GM12878 (cell line): ENCODE measurements at regions not wholly inside any gene's neighbourhood (a gene's known extent, or its start where the extent isn't known, plus 50 kb on each side); places are given as distances from the start of the nearest gene placed in this dataset.
A peak's percentile ranks its signal among the peaks of the same experiment; 100 is the strongest.

Experiments
- ATAC-seq: fragments of 200-7000 bp; cut with Tn5 transposase; 3 replicates; pipeline ENCODE4 v1.9.1; 2020; ENCODE audit warnings: mild to moderate bottlenecking, moderate library complexity
- BruUV-seq: library from RNA; stranded (reverse); fragments of 400-500 nt; replicated peaks from 2 replicates; lab custom pipeline; 2021; lab: Mats Ljungman, UMichigan
- CTCF ChIA-PET: fragments of 300-600 bp; sonication (Branson Sonifier 250); formaldehyde crosslinking; extraction: SDS; loops from one replicate; lab custom pipeline; 2021; ENCODE audit warnings: inconsistent platforms; lab: Yijun Ruan, JAX
- POLR2A ChIA-PET: fragments of 350-600 bp; formaldehyde crosslinking; extraction: SDS; loops from one replicate; lab custom pipeline; 2021; ENCODE audit warnings: inconsistent platforms; lab: Charles Lee
- RAD21 ChIA-PET: fragments of 300-600 bp; sonication (Branson Sonifier 250); formaldehyde crosslinking; loops from one replicate; lab custom pipeline; 2023; ENCODE audit warnings: antibody characterized with exemption; ENCODE audit not compliant: unreplicated experiment; lab: Charles Lee
- SMC1A ChIA-PET: fragments of 300-600 bp; sonication (Branson Sonifier 250); formaldehyde crosslinking; loops from one replicate; lab custom pipeline; 2023; ENCODE audit not compliant: unreplicated experiment, uncharacterized antibody; lab: Charles Lee
- DNase-seq: peaks from one replicate; pipeline ENCODE4 v3.0.0-alpha.2; 2011; ENCODE audit warnings: low read depth, low spot score
- FAIRE-seq: peaks from 3 replicates; lab custom pipeline; 2011; peaks lifted over from hg19 to GRCh38; lab: Jason Lieb, UNC
- H2AFZ ChIP-seq: 2 replicates; pipeline ENCODE4 v1.6.0; 2011; ENCODE audit warnings: low read depth, low read length, control low read depth; ENCODE audit not compliant: control insufficient read depth
- H3K27ac ChIP-seq: 2 replicates; pipeline ENCODE4 v1.5.1; 2011; ENCODE audit warnings: control low read depth; ENCODE audit not compliant: control insufficient read depth, insufficient read depth
- H3K27me3 ChIP-seq, 2 experiments: replicated peaks in 1 of 2; 2 replicates each; pipeline versions ENCODE4 v1.6.0 to v1.6.1; 2011; ENCODE audit warnings: low read length in 1 of 2; ENCODE audit not compliant: control insufficient read depth in 2 of 2, insufficient read depth in 2 of 2
- H3K36me3 ChIP-seq, 2 experiments: 2 replicates each; pipeline ENCODE4 v1.5.1; 2011; ENCODE audit warnings: low read length in 1 of 2; ENCODE audit not compliant: control insufficient read depth in 2 of 2, insufficient read depth in 2 of 2
- H3K4me1 ChIP-seq: 2 replicates; pipeline ENCODE4 v1.6.1; 2011; ENCODE audit warnings: mild to moderate bottlenecking, low read length, moderate library complexity, mixed read lengths; ENCODE audit not compliant: control insufficient read depth, insufficient read depth
- H3K4me2 ChIP-seq: 2 replicates; pipeline ENCODE4 v1.6.0; 2011; ENCODE audit warnings: control low read depth; ENCODE audit not compliant: control insufficient read depth, insufficient read depth
- H3K4me3 ChIP-seq: fragments of 200-600 bp; sonication (generic); 2 replicates; pipeline ENCODE4 v1.5.1; 2016
- H3K79me2 ChIP-seq: 2 replicates; pipeline ENCODE4 v1.6.0; 2011; ENCODE audit warnings: low read length; ENCODE audit not compliant: control insufficient read depth, insufficient read depth
- H3K9ac ChIP-seq: 2 replicates; pipeline ENCODE4 v1.8.0; 2011; ENCODE audit warnings: low read length, control low read depth, mixed read lengths; ENCODE audit not compliant: control insufficient read depth, insufficient read depth
- H3K9me3 ChIP-seq: replicated peaks from 3 replicates; pipeline ENCODE4 v1.5.1; 2011; ENCODE audit warnings: mild to moderate bottlenecking, low read length; ENCODE audit not compliant: control insufficient read depth, insufficient read depth
- H4K20me1 ChIP-seq: 2 replicates; pipeline ENCODE4 v1.6.0; 2011; ENCODE audit not compliant: control insufficient read depth, insufficient read depth
- ATF7 ChIP-seq: fragments of 450-650 bp; IDR thresholded peaks from 2 replicates; pipeline ENCODE4 v1.6.1; 2016; ENCODE audit warnings: low read depth, mild to moderate bottlenecking
- CBFB ChIP-seq: IDR thresholded peaks from 2 replicates; pipeline ENCODE4 v1.6.1; 2016; ENCODE audit warnings: antibody characterized with exemption, low read depth
- ELK1 ChIP-seq: IDR thresholded peaks from 2 replicates; pipeline ENCODE4 v1.6.1; 2012; ENCODE audit warnings: low read depth, low read length, improper control_type of control experiment
- FOS ChIP-seq: IDR thresholded peaks from 3 replicates; pipeline ENCODE4 v1.6.1; 2011; ENCODE audit warnings: borderline replicate concordance; ENCODE audit not compliant: insufficient read length; ENCODE audit errors: extremely low read depth
- GABPA ChIP-seq: IDR thresholded peaks from 2 replicates; pipeline ENCODE4 v1.6.1; 2014; ENCODE audit warnings: antibody characterized with exemption, low read depth, mild to moderate bottlenecking, inconsistent platforms
- NBN ChIP-seq: fragments of 450-650 bp; IDR thresholded peaks from 2 replicates; pipeline ENCODE4 v1.6.1; 2016
- NR2C2 ChIP-seq: IDR thresholded peaks from 2 replicates; pipeline ENCODE4 v1.6.1; 2011; ENCODE audit warnings: borderline replicate concordance, low read depth; ENCODE audit not compliant: control insufficient read depth, insufficient read length
- PKNOX1 ChIP-seq: fragments of 450-650 bp; IDR thresholded peaks from 2 replicates; pipeline ENCODE4 v1.6.1; 2016; ENCODE audit warnings: mild to moderate bottlenecking
- PML ChIP-seq: IDR thresholded peaks from 2 replicates; pipeline ENCODE4 v1.6.1; 2012; ENCODE audit warnings: low read length, inconsistent platforms
- WRNIP1 ChIP-seq: IDR thresholded peaks from 2 replicates; pipeline ENCODE4 v1.6.1; 2011; ENCODE audit warnings: low read depth, low read length, improper control_type of control experiment, borderline replicate concordance
- WGBS: methylation state at CpG from one replicate; pipeline ENCODE4 v1.1.6; 2016; ENCODE audit warnings: low lambda C conversion rate; ENCODE audit not compliant: insufficient replicate concordance, insufficient coverage; ENCODE audit errors: missing lambda C conversion rate; 5-methylcytosine and 5-hydroxymethylcytosine counted together
- in situ Hi-C: fragments of 300-500 bp; cut with MboI; formaldehyde crosslinking; loops from 9 replicates; pipeline ENCODE4 v1.14.3; 2018; ENCODE audit warnings: mixed read lengths
- intact Hi-C: fragments of 100-400 bp; cut with micrococcal nuclease; formaldehyde crosslinking; loops from one replicate; pipeline ENCODE4 v1.14.2; 2022; ENCODE audit not compliant: unreplicated experiment
- TF ChIP-seq, protein P1 (sequence below): fragments of 450-650 bp; IDR thresholded peaks from 2 replicates; pipeline ENCODE4 v1.6.1; 2017; ENCODE audit warnings: mild to moderate bottlenecking, moderate library complexity
- TF ChIP-seq, protein P2 (sequence below): IDR thresholded peaks from 2 replicates; pipeline ENCODE4 v1.6.1; 2012; ENCODE audit warnings: low read length, inconsistent platforms

DNA sequence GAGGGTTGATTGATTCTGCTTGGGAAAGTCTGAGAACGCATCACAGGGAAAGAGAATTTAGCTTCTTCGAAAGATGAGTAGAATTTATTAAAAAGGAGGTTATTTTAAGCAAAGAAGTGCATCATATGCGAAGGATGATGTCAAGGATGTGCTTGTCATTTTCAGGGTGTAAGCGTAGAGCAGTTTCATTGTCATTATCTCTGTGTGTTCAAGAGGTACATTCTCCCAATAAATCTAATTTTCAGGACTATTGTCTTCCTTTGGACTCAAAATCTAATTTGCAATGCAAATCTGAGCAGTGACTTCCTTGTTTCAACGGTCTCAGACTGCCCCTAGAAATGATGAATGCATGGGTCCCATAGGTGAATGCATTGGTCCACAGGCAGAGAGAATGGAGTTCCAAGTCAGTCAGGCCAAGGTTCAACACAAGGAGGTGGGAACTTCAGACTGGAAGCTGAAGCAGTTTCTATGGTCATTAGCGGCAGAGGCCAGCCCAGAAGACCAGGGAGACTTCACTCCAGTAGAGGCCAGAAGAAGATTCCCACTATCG, 99.8 kb downstream of the CDC42EP3 start (continued):
- TF ChIP-seq, protein P1, sequence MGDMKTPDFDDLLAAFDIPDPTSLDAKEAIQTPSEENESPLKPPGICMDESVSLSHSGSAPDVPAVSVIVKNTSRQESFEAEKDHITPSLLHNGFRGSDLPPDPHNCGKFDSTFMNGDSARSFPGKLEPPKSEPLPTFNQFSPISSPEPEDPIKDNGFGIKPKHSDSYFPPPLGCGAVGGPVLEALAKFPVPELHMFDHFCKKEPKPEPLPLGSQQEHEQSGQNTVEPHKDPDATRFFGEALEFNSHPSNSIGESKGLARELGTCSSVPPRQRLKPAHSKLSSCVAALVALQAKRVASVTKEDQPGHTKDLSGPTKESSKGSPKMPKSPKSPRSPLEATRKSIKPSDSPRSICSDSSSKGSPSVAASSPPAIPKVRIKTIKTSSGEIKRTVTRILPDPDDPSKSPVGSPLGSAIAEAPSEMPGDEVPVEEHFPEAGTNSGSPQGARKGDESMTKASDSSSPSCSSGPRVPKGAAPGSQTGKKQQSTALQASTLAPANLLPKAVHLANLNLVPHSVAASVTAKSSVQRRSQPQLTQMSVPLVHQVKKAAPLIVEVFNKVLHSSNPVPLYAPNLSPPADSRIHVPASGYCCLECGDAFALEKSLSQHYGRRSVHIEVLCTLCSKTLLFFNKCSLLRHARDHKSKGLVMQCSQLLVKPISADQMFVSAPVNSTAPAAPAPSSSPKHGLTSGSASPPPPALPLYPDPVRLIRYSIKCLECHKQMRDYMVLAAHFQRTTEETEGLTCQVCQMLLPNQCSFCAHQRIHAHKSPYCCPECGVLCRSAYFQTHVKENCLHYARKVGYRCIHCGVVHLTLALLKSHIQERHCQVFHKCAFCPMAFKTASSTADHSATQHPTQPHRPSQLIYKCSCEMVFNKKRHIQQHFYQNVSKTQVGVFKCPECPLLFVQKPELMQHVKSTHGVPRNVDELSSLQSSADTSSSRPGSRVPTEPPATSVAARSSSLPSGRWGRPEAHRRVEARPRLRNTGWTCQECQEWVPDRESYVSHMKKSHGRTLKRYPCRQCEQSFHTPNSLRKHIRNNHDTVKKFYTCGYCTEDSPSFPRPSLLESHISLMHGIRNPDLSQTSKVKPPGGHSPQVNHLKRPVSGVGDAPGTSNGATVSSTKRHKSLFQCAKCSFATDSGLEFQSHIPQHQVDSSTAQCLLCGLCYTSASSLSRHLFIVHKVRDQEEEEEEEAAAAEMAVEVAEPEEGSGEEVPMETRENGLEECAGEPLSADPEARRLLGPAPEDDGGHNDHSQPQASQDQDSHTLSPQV, result no peak
- TF ChIP-seq GABPA, result no peak
- no peak for TF ChIP-seq PML

DNA sequence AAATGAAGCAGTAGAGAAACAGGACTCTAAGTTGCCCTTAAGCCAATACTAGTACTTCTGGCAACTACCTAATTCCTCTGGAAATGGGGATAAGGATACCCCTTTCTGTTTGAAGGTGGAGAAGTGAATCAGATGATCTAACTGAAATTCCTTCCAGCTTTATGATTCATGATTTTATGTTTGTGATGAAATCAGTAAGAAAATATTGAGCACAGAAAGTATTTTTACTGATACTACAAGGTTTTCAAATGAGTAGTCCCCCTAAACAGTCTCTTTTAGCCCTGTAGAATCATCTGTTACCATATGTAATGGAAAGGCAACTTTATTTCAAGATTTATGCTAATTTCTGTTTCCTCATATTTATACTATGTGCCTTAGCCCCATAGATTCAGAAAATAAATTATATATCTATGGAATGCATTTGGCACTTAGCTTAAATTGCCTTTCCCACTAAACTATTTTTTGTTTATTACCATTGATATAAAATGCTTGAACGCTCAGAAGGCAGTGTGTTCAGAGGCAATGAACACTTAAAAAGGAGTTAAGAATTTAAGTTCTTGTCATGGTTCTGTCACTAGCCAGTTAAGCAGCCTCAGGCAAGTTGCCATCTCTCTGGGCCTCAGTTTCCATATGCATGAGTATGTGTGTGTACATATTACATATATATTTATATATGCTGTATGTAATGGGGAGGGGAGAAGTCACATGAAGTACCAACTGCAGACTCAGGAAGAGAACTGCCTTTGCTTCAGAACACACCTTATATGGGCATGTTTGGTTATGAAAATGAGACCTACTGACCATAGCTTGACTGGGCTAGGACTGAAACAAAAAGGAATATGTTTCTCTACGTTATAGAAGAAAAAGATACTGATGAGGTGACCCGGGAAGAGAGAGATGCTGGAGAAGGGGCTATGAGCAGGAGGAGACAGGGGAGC, 97.7 kb downstream of the CDC42EP3 start:
- POLR2A ChIA-PET, result interaction anchor here (0.6 to 3.4 kb wide), 16 partner anchors 9 to 304 kb away, joined by 3 to 21 read pairs (median 4); no protein-coding TSS in a partner anchor
- TF ChIP-seq PKNOX1, result 0 out of 2 replicates have a peak, but pooled peaks have one; percentile 13
- TF ChIP-seq FOS, result no peak
- TF ChIP-seq ELK1, result peak; percentile 56; the same call in 1 of the 2 replicates
- no peak for TF ChIP-seq WRNIP1
- TF ChIP-seq NBN, result peak; percentile 39; the same call in 1 of the 2 replicates
- no peak for TF ChIP-seq NR2C2
- peak; percentile 22; the same call in 1 of the 2 replicates for TF ChIP-seq ATF7
- TF ChIP-seq, protein P2, sequence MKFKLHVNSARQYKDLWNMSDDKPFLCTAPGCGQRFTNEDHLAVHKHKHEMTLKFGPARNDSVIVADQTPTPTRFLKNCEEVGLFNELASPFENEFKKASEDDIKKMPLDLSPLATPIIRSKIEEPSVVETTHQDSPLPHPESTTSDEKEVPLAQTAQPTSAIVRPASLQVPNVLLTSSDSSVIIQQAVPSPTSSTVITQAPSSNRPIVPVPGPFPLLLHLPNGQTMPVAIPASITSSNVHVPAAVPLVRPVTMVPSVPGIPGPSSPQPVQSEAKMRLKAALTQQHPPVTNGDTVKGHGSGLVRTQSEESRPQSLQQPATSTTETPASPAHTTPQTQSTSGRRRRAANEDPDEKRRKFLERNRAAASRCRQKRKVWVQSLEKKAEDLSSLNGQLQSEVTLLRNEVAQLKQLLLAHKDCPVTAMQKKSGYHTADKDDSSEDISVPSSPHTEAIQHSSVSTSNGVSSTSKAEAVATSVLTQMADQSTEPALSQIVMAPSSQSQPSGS, result peak; percentile 59; the same call in 1 of the 2 replicates
- no peak for TF ChIP-seq CBFB

More for the DNA sequence above, 97.7 kb downstream of the CDC42EP3 start:
- SMC1A ChIA-PET, result interaction anchor here (0.9 to 4.5 kb wide), 22 partner anchors 9 to 303 kb away, joined by 3 to 62 read pairs (median 8); no protein-coding TSS in a partner anchor
- CTCF ChIA-PET, result interaction anchor here (1.1 to 3.9 kb wide), 7 partner anchors 9 to 158 kb away, joined by 3 to 36 read pairs (median 5); no protein-coding TSS in a partner anchor
- H3K9me3 ChIP-seq, result peaks cover 7% of the 10 kb centered on the region; the same call in 2 of the 3 replicates
- H2AFZ ChIP-seq, result peak overlapping the region; percentile 33
- H3K36me3 ChIP-seq, result peaks cover 0 to 1% of the 10 kb centered on the region in 2 experiments; a peak in 2 of 4 replicates
- in situ Hi-C loops (no loop called here), intact Hi-C loops (no loop called here)
- H4K20me1 ChIP-seq, result no peaks in the 10 kb centered on the region
- ATAC-seq, result peak; percentile 69
- no peaks in the 10 kb centered on the region; the same call in 1 of the 2 replicates for H3K79me2 ChIP-seq
- BruUV-seq, result TSS peak; percentile 76
- WGBS, result 10% methylated on average over 3 of the region's 3 CpGs
- no peak overlapping the region for H3K4me3 ChIP-seq
- peaks cover 41% of the 10 kb centered on the region for H3K4me1 ChIP-seq
- peak; percentile 70 for DNase-seq
- no peaks in the 10 kb centered on the region for H3K27me3 ChIP-seq
- H3K9ac ChIP-seq, result peak overlapping the region; percentile 36
- FAIRE-seq, result peak; percentile 41
- peak overlapping the region; percentile 90 for H3K27ac ChIP-seq
- H3K4me2 ChIP-seq, result peak overlapping the region; percentile 32
- RAD21 ChIA-PET, result interaction anchor here (0.8 to 3.9 kb wide), 19 partner anchors 9 to 303 kb away, joined by 3 to 64 read pairs (median 6); no protein-coding TSS in a partner anchor
